K562 (cell line): ENCODE measurements at regions not wholly inside any gene's neighbourhood (a gene's known extent, or its start where the extent isn't known, plus 50 kb on each side); places are given as distances from the start of the nearest gene placed in this dataset.

Experiments
- CEBPB ChIP-seq: fragments of 450-650 bp; IDR thresholded peaks from 2 replicates; pipeline ENCODE4 v1.6.1; 2016; ENCODE audit warnings: missing genetic modification characterization, missing compliant biosample characterization
- NFE2L1 ChIP-seq: fragments of 450-650 bp; IDR thresholded peaks from 2 replicates; pipeline ENCODE4 v1.6.1; 2016; ENCODE audit warnings: missing genetic modification characterization, low read depth, mild to moderate bottlenecking, missing compliant biosample characterization, moderate library complexity, borderline replicate concordance
- NFIC ChIP-seq: fragments of 450-650 bp; IDR thresholded peaks from 2 replicates; pipeline ENCODE4 v1.6.1; 2017; ENCODE audit warnings: mild to moderate bottlenecking, inconsistent platforms
- TF ChIP-seq, protein P1 (sequence below): sonication (generic); formaldehyde crosslinking; IDR thresholded peaks from 2 replicates; pipeline ENCODE4 v1.8.0; 2022; ENCODE audit warnings: missing genetic modification reagents, mild to moderate bottlenecking, borderline replicate concordance

GRCh38 chr7:114181280-114181679 is 233.3 kb upstream of the FOXP2 start:
- TF ChIP-seq, protein P1, sequence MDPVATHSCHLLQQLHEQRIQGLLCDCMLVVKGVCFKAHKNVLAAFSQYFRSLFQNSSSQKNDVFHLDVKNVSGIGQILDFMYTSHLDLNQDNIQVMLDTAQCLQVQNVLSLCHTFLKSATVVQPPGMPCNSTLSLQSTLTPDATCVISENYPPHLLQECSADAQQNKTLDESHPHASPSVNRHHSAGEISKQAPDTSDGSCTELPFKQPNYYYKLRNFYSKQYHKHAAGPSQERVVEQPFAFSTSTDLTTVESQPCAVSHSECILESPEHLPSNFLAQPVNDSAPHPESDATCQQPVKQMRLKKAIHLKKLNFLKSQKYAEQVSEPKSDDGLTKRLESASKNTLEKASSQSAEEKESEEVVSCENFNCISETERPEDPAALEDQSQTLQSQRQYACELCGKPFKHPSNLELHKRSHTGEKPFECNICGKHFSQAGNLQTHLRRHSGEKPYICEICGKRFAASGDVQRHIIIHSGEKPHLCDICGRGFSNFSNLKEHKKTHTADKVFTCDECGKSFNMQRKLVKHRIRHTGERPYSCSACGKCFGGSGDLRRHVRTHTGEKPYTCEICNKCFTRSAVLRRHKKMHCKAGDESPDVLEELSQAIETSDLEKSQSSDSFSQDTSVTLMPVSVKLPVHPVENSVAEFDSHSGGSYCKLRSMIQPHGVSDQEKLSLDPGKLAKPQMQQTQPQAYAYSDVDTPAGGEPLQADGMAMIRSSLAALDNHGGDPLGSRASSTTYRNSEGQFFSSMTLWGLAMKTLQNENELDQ (CRISPR knock-in tag): no peak
- TF ChIP-seq CEBPB: no peak
- no peak for TF ChIP-seq NFIC
- TF ChIP-seq NFE2L1 (tag): no peak
